Panc1 (cell line): ENCODE measurements at regions not wholly inside any gene's neighbourhood (a gene's known extent, or its start where the extent isn't known, plus 50 kb on each side); places are given as distances from the start of the nearest gene placed in this dataset.

Source experiments
- TCF7L2 ChIP-seq: IDR thresholded peaks from 2 replicates; pipeline ENCODE4 v1.6.1; 2011; ENCODE audit warnings: mild to moderate bottlenecking, low read depth, low read length, inconsistent platforms
- TF ChIP-seq, protein P1 (sequence below): fragments of 450-650 bp; IDR thresholded peaks from 2 replicates; pipeline ENCODE4 v1.5.1; 2017; ENCODE audit warnings: mild to moderate bottlenecking

DNA sequence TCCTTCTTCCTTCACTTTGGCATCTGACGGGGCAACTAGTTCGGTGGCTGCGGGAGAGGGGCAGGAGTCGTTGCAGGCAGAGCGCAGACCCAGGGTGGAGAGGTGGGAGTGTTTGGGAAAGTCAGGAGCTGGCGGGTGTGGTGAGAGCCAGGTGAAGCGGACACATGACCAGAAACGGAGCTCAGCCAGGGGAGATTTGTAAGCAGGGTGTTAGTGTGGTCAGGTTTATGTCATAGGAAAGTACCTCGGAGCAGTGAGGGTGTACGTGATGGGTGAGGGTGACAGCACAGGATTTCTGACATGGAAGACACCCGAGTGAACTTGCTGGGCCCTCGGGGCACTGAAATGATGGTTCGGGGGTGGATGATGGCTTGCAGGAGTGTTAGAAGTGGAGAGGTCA, 247.4 kb upstream of the TPM1 start:
- TF ChIP-seq, protein P1, sequence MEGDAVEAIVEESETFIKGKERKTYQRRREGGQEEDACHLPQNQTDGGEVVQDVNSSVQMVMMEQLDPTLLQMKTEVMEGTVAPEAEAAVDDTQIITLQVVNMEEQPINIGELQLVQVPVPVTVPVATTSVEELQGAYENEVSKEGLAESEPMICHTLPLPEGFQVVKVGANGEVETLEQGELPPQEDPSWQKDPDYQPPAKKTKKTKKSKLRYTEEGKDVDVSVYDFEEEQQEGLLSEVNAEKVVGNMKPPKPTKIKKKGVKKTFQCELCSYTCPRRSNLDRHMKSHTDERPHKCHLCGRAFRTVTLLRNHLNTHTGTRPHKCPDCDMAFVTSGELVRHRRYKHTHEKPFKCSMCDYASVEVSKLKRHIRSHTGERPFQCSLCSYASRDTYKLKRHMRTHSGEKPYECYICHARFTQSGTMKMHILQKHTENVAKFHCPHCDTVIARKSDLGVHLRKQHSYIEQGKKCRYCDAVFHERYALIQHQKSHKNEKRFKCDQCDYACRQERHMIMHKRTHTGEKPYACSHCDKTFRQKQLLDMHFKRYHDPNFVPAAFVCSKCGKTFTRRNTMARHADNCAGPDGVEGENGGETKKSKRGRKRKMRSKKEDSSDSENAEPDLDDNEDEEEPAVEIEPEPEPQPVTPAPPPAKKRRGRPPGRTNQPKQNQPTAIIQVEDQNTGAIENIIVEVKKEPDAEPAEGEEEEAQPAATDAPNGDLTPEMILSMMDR: no peak
- TF ChIP-seq TCF7L2: no peak
